ENCODE measurements at regions not wholly inside any gene's neighbourhood (a gene's known extent, or its start where the extent isn't known, plus 50 kb on each side); places are given as distances from the start of the nearest gene placed in this dataset.

GRCh38 chr22:27116312-27117086, 459.1 kb downstream of the MIAT start:
- DNase-seq (ENCODE audit: low spot score), result peak; percentile 73

GRCh38 chr22:27120036-27120435, 462.6 kb downstream of the MIAT start:
- no peak for DNase-seq (ENCODE audit: low spot score)

- no peak for DNase-seq (ENCODE audit: low spot score)
Measured at GRCh38 chr22:27122574-27122973, 465.2 kb downstream of the MIAT start.

- no peak for DNase-seq (ENCODE audit: low spot score)
Measured at GRCh38 chr22:27123880-27124279, 466.5 kb downstream of the MIAT start.

GRCh38 chr22:27124351-27124966, 467.1 kb downstream of the MIAT start:
- no peak for DNase-seq (ENCODE audit: low spot score)

GRCh38 chr22:27125539-27125938, 468.2 kb downstream of the MIAT start:
- DNase-seq (ENCODE audit: low spot score), result peak; percentile 66

- DNase-seq (ENCODE audit: low spot score), result no peak
Measured at GRCh38 chr22:27127911-27128310, 470.5 kb downstream of the MIAT start.

- DNase-seq (ENCODE audit: low spot score), result no peak
Measured at GRCh38 chr22:27128461-27129085, 471.2 kb downstream of the MIAT start.

GRCh38 chr22:27129266-27129665, 471.9 kb downstream of the MIAT start:
- DNase-seq (ENCODE audit: low spot score), result peak; percentile 67

- no peak for DNase-seq (ENCODE audit: low spot score)
Measured at GRCh38 chr22:27130906-27131305, 473.5 kb downstream of the MIAT start.

GRCh38 chr22:27131346-27131745, 474.0 kb downstream of the MIAT start:
- no peak for DNase-seq (ENCODE audit: low spot score)

- DNase-seq (ENCODE audit: low spot score), result no peak
Measured at GRCh38 chr22:27132400-27132799, 475.0 kb downstream of the MIAT start.

- no peak for DNase-seq (ENCODE audit: low spot score)
Measured at GRCh38 chr22:27133019-27133431, 475.6 kb downstream of the MIAT start.

- no peak for DNase-seq (ENCODE audit: low spot score)
Measured at GRCh38 chr22:27133681-27134314, 476.4 kb downstream of the MIAT start.

GRCh38 chr22:27134315-27134701, 476.9 kb downstream of the MIAT start:
- peak; percentile 83 for DNase-seq (ENCODE audit: low spot score)

- DNase-seq (ENCODE audit: low spot score), result peak; percentile 84
Measured at GRCh38 chr22:27135031-27135981, 477.9 kb downstream of the MIAT start.

- DNase-seq (ENCODE audit: low spot score), result no peak
Measured at GRCh38 chr22:27136596-27136995, 479.2 kb downstream of the MIAT start.

- DNase-seq (ENCODE audit: low spot score), result no peak
Measured at GRCh38 chr22:27137871-27138337, 480.5 kb downstream of the MIAT start.

GRCh38 chr22:27138471-27138870, 481.1 kb downstream of the MIAT start:
- DNase-seq (ENCODE audit: low spot score), result no peak

- peak; percentile 86 for DNase-seq (ENCODE audit: low spot score)
Measured at GRCh38 chr22:27139935-27140511, 482.6 kb downstream of the MIAT start.

- DNase-seq (ENCODE audit: low spot score), result no peak
Measured at GRCh38 chr22:27142286-27142685, 484.9 kb downstream of the MIAT start.
